Gastrocnemius medialis (tissue), 4 donors: ENCODE measurements at regions not wholly inside any gene's neighbourhood (a gene's known extent, or its start where the extent isn't known, plus 50 kb on each side); places are given as distances from the start of the nearest gene placed in this dataset.

Experiments used
- CTCF ChIP-seq, 5 experiments: fragments of 450-650 bp in 3 of 5; fragments of 200-600 bp in 2 of 5; sonication (generic) in 2 of 5; IDR thresholded peaks in 4 of 5; conservative IDR thresholded peaks in 1 of 5; 1 replicate in 4 of 5; 2 replicates in 1 of 5; pipeline ENCODE4 v1.5.1; 2016 to 2019; ENCODE audit warnings: antibody characterized with exemption in 5 of 5, mild to moderate bottlenecking in 3 of 5, moderate library complexity in 3 of 5
- POLR2A ChIP-seq, 2 donors: fragments of 450-650 bp; IDR thresholded peaks; one replicate each; pipeline ENCODE4 v1.6.1; 2017; ENCODE audit warnings: antibody characterized with exemption in 2 of 2, mild to moderate bottlenecking in 2 of 2, moderate library complexity in 2 of 2

DNA sequence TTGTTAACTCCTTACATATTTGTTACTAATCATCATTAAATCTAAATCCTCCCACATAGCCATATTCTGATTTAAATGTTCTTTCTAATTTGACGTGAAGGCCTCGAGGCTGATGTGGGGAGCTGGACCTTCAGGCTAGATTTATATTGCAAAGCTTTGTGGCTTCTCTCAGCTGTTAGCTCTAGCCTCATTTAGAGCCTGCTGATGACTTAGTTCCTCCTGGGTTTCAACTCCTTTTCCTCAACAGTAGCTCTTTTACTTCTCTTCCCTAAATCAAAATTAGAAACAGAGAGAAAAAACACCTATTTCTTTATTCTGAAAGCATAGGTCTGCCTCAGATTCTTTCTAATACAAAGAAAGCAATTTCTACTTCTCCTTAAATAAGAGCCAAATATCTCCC is 477.5 kb upstream of the CCDC196 start:
- no peak for TF ChIP-seq POLR2A (IDR thresholded peaks at IDR 0.05)
- no peak for TF ChIP-seq CTCF (IDR thresholded peaks at IDR 0.05 in 4 of 5, conservative IDR thresholded peaks at IDR 0.05 in 1 of 5)
